HG02798 (cell line): ENCODE measurements at regions not wholly inside any gene's neighbourhood (a gene's known extent, or its start where the extent isn't known, plus 50 kb on each side); places are given as distances from the start of the nearest gene placed in this dataset.

Experiments
- ATAC-seq: cut with Tn5 transposase; IDR thresholded peaks from one replicate; pipeline ENCODE4 v1.9.1; 2021; ENCODE audit warnings: mild to moderate bottlenecking; ENCODE audit not compliant: unreplicated experiment, poor library complexity

- ATAC-seq: no peak
These were observed 57.3 kb upstream of the DAB2 start for GRCh38 chr5:39482098-39482497.

GRCh38 chr5:39479537-39479936, 54.8 kb upstream of the DAB2 start:
- ATAC-seq: no peak

DNA sequence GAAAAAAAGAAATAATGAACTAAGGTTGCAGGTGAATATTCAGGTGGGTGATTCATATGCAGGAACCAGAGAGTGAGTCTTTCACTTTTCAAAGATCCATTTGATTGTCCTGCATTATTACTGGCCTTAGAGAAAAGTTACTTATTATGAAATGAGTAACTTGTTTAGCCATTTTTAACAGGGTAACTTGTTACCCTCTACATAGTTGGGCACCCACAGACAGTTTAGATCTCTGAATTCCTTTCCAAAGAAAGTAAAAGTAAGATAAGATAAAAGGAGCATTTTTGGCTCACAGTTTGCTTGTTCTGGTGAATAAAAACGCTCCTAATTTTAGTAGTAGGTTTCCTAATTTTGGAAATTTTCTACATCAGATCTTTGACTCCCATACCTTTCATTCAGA, 54.1 kb upstream of the DAB2 start:
- no peak for ATAC-seq

GRCh38 chr5:39476843-39477220, 52.1 kb upstream of the DAB2 start:
- ATAC-seq: no peak

- ATAC-seq: no peak
These were observed 51.4 kb upstream of the DAB2 start for GRCh38 chr5:39475881-39476842.

DNA sequence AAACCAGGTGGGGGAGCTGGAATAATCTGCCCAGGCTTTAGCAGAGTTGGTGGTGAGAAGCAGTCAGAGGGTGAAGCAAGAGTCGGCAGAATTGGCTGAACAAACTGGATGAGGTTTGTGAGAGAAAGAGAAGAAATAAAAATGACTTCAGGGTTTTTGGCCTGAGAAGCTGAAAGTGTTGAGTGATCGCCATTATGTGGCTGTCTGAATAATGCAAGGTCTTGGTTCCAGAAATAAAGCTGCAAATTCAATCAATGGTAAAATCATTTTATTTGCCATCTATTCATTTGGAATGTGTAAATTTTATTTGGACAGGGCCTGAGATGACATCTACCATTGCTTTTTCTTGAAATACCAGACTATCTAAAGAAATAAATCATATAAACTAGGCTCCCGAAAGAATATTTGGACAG, 50.4 kb upstream of the DAB2 start:
- ATAC-seq: no peak
